ENCODE measurements at regions not wholly inside any gene's neighbourhood (a gene's known extent, or its start where the extent isn't known, plus 50 kb on each side); places are given as distances from the start of the nearest gene placed in this dataset.

GRCh38 chr4:187181054-187181453 lies 457.4 kb upstream of the FAT1 start:
- peaks cover 3% of the 10 kb centered on the region for H3K9me3 Mint-ChIP-seq
- H3K9me3 ChIP-seq (ENCODE audit: control insufficient read depth in 1 of 2, insufficient read depth in 1 of 2, low read length in 2 of 2) = peaks cover 0 to 16% of the 10 kb centered on the region in 2 experiments
- H3K36me3 ChIP-seq (ENCODE audit: insufficient read depth, low read length) = no peaks in the 10 kb centered on the region
- ChIA-PET POLR2A (no interaction called here), CTCF (no interaction called here)
- no peak for ATAC-seq (ENCODE audit: poor library complexity)
- no peak overlapping the region for H3K4me3 Mint-ChIP-seq
- H3K27ac ChIP-seq (ENCODE audit: low read depth in 1 of 2, low read length in 2 of 2) = no peak overlapping the region
- intact Hi-C loops (cut with DNase I, micrococcal nuclease) = no loop called here
- H3K27me3 Mint-ChIP-seq = no peaks in the 10 kb centered on the region
- no peaks in the 10 kb centered on the region for H3K36me3 Mint-ChIP-seq (ENCODE audit: low read depth)
- no peak for DNase-seq
- H3K27ac Mint-ChIP-seq = no peak overlapping the region
- no peak overlapping the region for H3K4me3 ChIP-seq (ENCODE audit: low read length)
- no peaks in the 10 kb centered on the region for H3K27me3 ChIP-seq (ENCODE audit: control insufficient read depth in 1 of 2, insufficient read depth in 2 of 2, low read length in 2 of 2)
- no peaks in the 10 kb centered on the region for H3K4me1 Mint-ChIP-seq (ENCODE audit: low read depth)
- no peaks in the 10 kb centered on the region for H3K4me1 ChIP-seq (ENCODE audit: insufficient read depth, low read length)
- TF ChIP-seq CTCF (IDR thresholded peaks at IDR 0.05) = no peak

GRCh38 chr4:187183346-187183745 lies 459.7 kb upstream of the FAT1 start:
- Mint-ChIP-seq H3K36me3 (ENCODE audit: low read depth) (no peaks in the 10 kb centered on the region), H3K4me1 (ENCODE audit: low read depth) (no peaks in the 10 kb centered on the region), H3K27ac (no peak overlapping the region), H3K27me3 (no peaks in the 10 kb centered on the region), H3K4me3 (no peak overlapping the region), H3K9me3 (peaks cover 6% of the 10 kb centered on the region)
- Histone ChIP-seq H3K36me3 (ENCODE audit: insufficient read depth, low read length) (no peaks in the 10 kb centered on the region), H3K4me3 (ENCODE audit: low read length) (no peak overlapping the region), H3K4me1 (ENCODE audit: insufficient read depth, low read length) (no peaks in the 10 kb centered on the region), H3K27ac (ENCODE audit: low read depth in 1 of 2, low read length in 2 of 2) (no peak overlapping the region), H3K9me3 (ENCODE audit: control insufficient read depth in 1 of 2, insufficient read depth in 1 of 2, low read length in 2 of 2) (peaks cover 0 to 12% of the 10 kb centered on the region in 2 experiments), H3K27me3 (ENCODE audit: control insufficient read depth in 1 of 2, insufficient read depth in 2 of 2, low read length in 2 of 2) (no peaks in the 10 kb centered on the region)
- ATAC-seq (ENCODE audit: poor library complexity) (no peak), DNase-seq (no peak)
- POLR2A ChIA-PET = no interaction called here
- CTCF ChIA-PET = no interaction called here
- intact Hi-C loops (cut with DNase I, micrococcal nuclease) = no loop called here
- TF ChIP-seq CTCF (IDR thresholded peaks at IDR 0.05) = no peak

GRCh38 chr4:187183826-187184225 lies 460.2 kb upstream of the FAT1 start:
- no peak for ATAC-seq (ENCODE audit: poor library complexity)
- Histone ChIP-seq H3K9me3 (ENCODE audit: control insufficient read depth in 1 of 2, insufficient read depth in 1 of 2, low read length in 2 of 2) (peaks cover 0 to 14% of the 10 kb centered on the region in 2 experiments), H3K27ac (ENCODE audit: low read depth in 1 of 2, low read length in 2 of 2) (no peak overlapping the region), H3K4me3 (ENCODE audit: low read length) (no peak overlapping the region), H3K27me3 (ENCODE audit: control insufficient read depth in 1 of 2, insufficient read depth in 2 of 2, low read length in 2 of 2) (no peaks in the 10 kb centered on the region), H3K4me1 (ENCODE audit: insufficient read depth, low read length) (no peaks in the 10 kb centered on the region), H3K36me3 (ENCODE audit: insufficient read depth, low read length) (no peaks in the 10 kb centered on the region)
- Mint-ChIP-seq H3K9me3 (peaks cover 6% of the 10 kb centered on the region), H3K27me3 (no peaks in the 10 kb centered on the region), H3K36me3 (ENCODE audit: low read depth) (no peaks in the 10 kb centered on the region), H3K4me1 (ENCODE audit: low read depth) (no peaks in the 10 kb centered on the region), H3K27ac (no peak overlapping the region), H3K4me3 (no peak overlapping the region)
- no peak for TF ChIP-seq CTCF (IDR thresholded peaks at IDR 0.05)
- POLR2A ChIA-PET = no interaction called here
- CTCF ChIA-PET = no interaction called here
- DNase-seq = no peak
- intact Hi-C loops (cut with DNase I, micrococcal nuclease) = no loop called here
